MM.1S (cell line): ENCODE measurements at regions not wholly inside any gene's neighbourhood (a gene's known extent, or its start where the extent isn't known, plus 50 kb on each side); places are given as distances from the start of the nearest gene placed in this dataset.
"Not testable (repeated sequence)": the region's sequence is repeated elsewhere in the genome, so short reads cannot be mapped to it uniquely, and the experiment has no call there.

Experiments used
- DNase-seq: peaks from one replicate; pipeline ENCODE4 v3.0.0-alpha.2; 2015
- H2AFZ ChIP-seq: fragments of 300-600 bp; sonication (generic); 2 replicates; pipeline ENCODE4 v1.6.0; 2016; ENCODE audit warnings: antibody characterized with exemption, low read length
- H3F3A ChIP-seq: fragments of 300-600 bp; sonication (generic); 2 replicates; pipeline ENCODE4 v1.6.1; 2016; ENCODE audit warnings: mild to moderate bottlenecking, antibody characterized with exemption, low read length, moderate library complexity, mixed read lengths; ENCODE audit not compliant: insufficient read depth
- H3K27ac ChIP-seq: fragments of 300-600 bp; sonication (generic); 2 replicates; pipeline ENCODE4 v1.5.1; 2016; ENCODE audit warnings: mild to moderate bottlenecking, low read length
- H3K27me3 ChIP-seq: fragments of 300-600 bp; sonication (generic); replicated peaks from 2 replicates; pipeline ENCODE4 v1.6.0; 2016; ENCODE audit warnings: low read length; ENCODE audit not compliant: insufficient read depth
- H3K36me3 ChIP-seq: fragments of 300-600 bp; sonication (generic); replicated peaks from 2 replicates; pipeline ENCODE4 v1.6.1; 2016; ENCODE audit warnings: mild to moderate bottlenecking, low read length, mixed read lengths; ENCODE audit not compliant: insufficient read depth
- H3K4me1 ChIP-seq: fragments of 300-600 bp; sonication (generic); 2 replicates; pipeline ENCODE4 v1.6.1; 2016; ENCODE audit warnings: low read length, mixed read lengths
- H3K4me2 ChIP-seq: fragments of 300-600 bp; sonication (generic); 2 replicates; pipeline ENCODE4 v1.6.0; 2016; ENCODE audit warnings: low read depth, low read length
- H3K4me3 ChIP-seq: fragments of 300-600 bp; sonication (generic); 2 replicates; pipeline ENCODE4 v1.5.1; 2016; ENCODE audit warnings: low read length, mixed read lengths
- H3K79me2 ChIP-seq: fragments of 300-600 bp; sonication (generic); 2 replicates; pipeline ENCODE4 v1.6.1; 2016; ENCODE audit warnings: mixed run types, low read length, mixed read lengths
- H3K9ac ChIP-seq: fragments of 300-600 bp; sonication (generic); 2 replicates; pipeline ENCODE4 v1.6.1; 2016; ENCODE audit warnings: low read length, mixed read lengths
- H3K9me2 ChIP-seq: fragments of 300-600 bp; sonication (generic); replicated peaks from 2 replicates; pipeline ENCODE4 v1.6.1; 2016; ENCODE audit warnings: mild to moderate bottlenecking, low read length, mixed read lengths; ENCODE audit not compliant: insufficient read depth
- H3K9me3 ChIP-seq: fragments of 300-600 bp; sonication (generic); replicated peaks from 2 replicates; pipeline ENCODE4 v1.6.1; 2016; ENCODE audit warnings: mild to moderate bottlenecking, low read length, mixed read lengths; ENCODE audit not compliant: insufficient read depth
- H4K20me1 ChIP-seq: fragments of 300-600 bp; sonication (generic); 2 replicates; pipeline ENCODE4 v1.6.1; 2016; ENCODE audit warnings: mild to moderate bottlenecking, low read length, moderate library complexity, mixed read lengths; ENCODE audit not compliant: insufficient read depth
- CTCF ChIP-seq: fragments of 300-600 bp; sonication (generic); IDR thresholded peaks from 2 replicates; pipeline ENCODE4 v1.5.1; 2016; ENCODE audit warnings: antibody characterized with exemption, low read length, mixed read lengths
- EZH2 ChIP-seq: fragments of 300-600 bp; sonication (generic); optimal IDR thresholded peaks from 2 replicates; pipeline ENCODE3; 2017; ENCODE audit warnings: low read depth, mild to moderate bottlenecking, antibody characterized with exemption, low read length, mixed read lengths
- EZH2phosphoT487 ChIP-seq: fragments of 300-600 bp; sonication (generic); IDR thresholded peaks from 2 replicates; pipeline ENCODE4 v1.6.1; 2018; ENCODE audit warnings: antibody characterized with exemption, low read length

GRCh38 chr2:38454081-38454480 lies 77.0 kb upstream of the ATL2 start:
- no peaks in the 10 kb centered on the region for H3K27me3 ChIP-seq
- H3K9ac ChIP-seq, result no peak overlapping the region
- H4K20me1 ChIP-seq, result no peaks in the 10 kb centered on the region
- H3K9me3 ChIP-seq, result no peaks in the 10 kb centered on the region
- no peak overlapping the region for H3K4me3 ChIP-seq
- H2AFZ ChIP-seq, result no peak overlapping the region
- no peaks in the 10 kb centered on the region for H3K4me1 ChIP-seq
- TF ChIP-seq EZH2phosphoT487, result no peak
- no peak for TF ChIP-seq EZH2
- TF ChIP-seq CTCF, result no peak
- H3K4me2 ChIP-seq, result no peak overlapping the region
- H3K27ac ChIP-seq, result no peak overlapping the region
- no peaks in the 10 kb centered on the region for H3K36me3 ChIP-seq
- no peaks in the 10 kb centered on the region for H3K9me2 ChIP-seq
- no peak for DNase-seq
- H3F3A ChIP-seq, result no peaks in the 10 kb centered on the region
- H3K79me2 ChIP-seq, result no peaks in the 10 kb centered on the region

- H3K9ac ChIP-seq, H3F3A ChIP-seq, H3K27ac ChIP-seq, H3K4me2 ChIP-seq, H3K79me2 ChIP-seq, DNase-seq, H3K9me2 ChIP-seq, H3K4me3 ChIP-seq, H4K20me1 ChIP-seq, H3K9me3 ChIP-seq, H2AFZ ChIP-seq, H3K36me3 ChIP-seq, H3K27me3 ChIP-seq, H3K4me1 ChIP-seq: not testable (repeated sequence)
These were observed 74.7 kb upstream of the ATL2 start for GRCh38 chr2:38451778-38452177.

GRCh38 chr2:38450509-38450908 lies 73.4 kb upstream of the ATL2 start:
- Histone ChIP-seq H3K36me3 (no peaks in the 10 kb centered on the region), H3K9ac (no peak overlapping the region), H3F3A (no peaks in the 10 kb centered on the region), H3K79me2 (no peaks in the 10 kb centered on the region), H3K9me3 (no peaks in the 10 kb centered on the region), H4K20me1 (no peaks in the 10 kb centered on the region), H3K4me3 (no peak overlapping the region), H2AFZ (no peak overlapping the region), H3K9me2 (no peaks in the 10 kb centered on the region), H3K27me3 (no peaks in the 10 kb centered on the region), H3K4me1 (no peaks in the 10 kb centered on the region), H3K4me2 (no peak overlapping the region), H3K27ac (no peak overlapping the region)
- DNase-seq, result no peak
- TF ChIP-seq EZH2phosphoT487 (no peak), EZH2 (no peak)

- Histone ChIP-seq H3K4me2 (no peak overlapping the region), H3K27me3 (no peaks in the 10 kb centered on the region), H3K36me3 (no peaks in the 10 kb centered on the region), H2AFZ (no peak overlapping the region), H3K9ac (no peak overlapping the region), H4K20me1 (no peaks in the 10 kb centered on the region), H3F3A (no peaks in the 10 kb centered on the region), H3K4me1 (no peaks in the 10 kb centered on the region), H3K27ac (no peak overlapping the region), H3K9me2 (no peaks in the 10 kb centered on the region), H3K79me2 (no peaks in the 10 kb centered on the region), H3K4me3 (no peak overlapping the region), H3K9me3 (no peaks in the 10 kb centered on the region)
- DNase-seq, result no peak
- TF ChIP-seq CTCF (no peak), EZH2 (no peak), EZH2phosphoT487 (no peak)
These were observed 71.8 kb upstream of the ATL2 start for GRCh38 chr2:38448692-38449410.
